ENCODE measurements at regions not wholly inside any gene's neighbourhood (a gene's known extent, or its start where the extent isn't known, plus 50 kb on each side); places are given as distances from the start of the nearest gene placed in this dataset.
"Not testable (repeated sequence)": the region's sequence is repeated elsewhere in the genome, so short reads cannot be mapped to it uniquely, and the experiment has no call there.

DNA sequence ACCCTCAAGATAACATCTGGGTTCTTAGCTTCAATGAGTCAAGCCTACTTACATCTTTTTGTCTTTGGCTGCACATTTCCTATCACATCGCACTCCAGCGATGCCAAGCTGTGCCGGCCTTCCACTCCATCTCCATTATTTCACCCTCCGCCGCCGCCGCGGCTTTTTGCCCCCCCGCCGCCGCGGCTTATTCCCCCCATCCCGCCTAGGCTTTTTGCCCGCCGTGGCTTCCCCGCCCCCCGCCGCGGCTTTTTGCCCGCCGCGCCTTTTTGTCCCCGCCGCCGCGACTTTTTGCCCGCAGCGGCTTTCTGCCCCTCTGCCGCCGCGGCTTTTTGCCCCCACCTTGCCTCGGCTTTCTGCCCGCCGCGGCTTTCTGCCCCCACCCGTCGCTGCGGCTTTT, 50.8 kb downstream of the PPIAL4E start:
- DNase-seq (ENCODE audit: low read depth) = not testable (repeated sequence)
- H3K4me3 ChIP-seq (ENCODE audit: low read depth, low read length) = 0 out of 2 replicates have a peak overlapping the region, but pooled peaks have one; percentile 18

Data from LNCaP clone FGC (cell line).